Heart left ventricle (tissue), 16 donors: ENCODE measurements at regions not wholly inside any gene's neighbourhood (a gene's known extent, or its start where the extent isn't known, plus 50 kb on each side); places are given as distances from the start of the nearest gene placed in this dataset.
"Not testable (repeated sequence)": the region's sequence is repeated elsewhere in the genome, so short reads cannot be mapped to it uniquely, and the experiment has no call there.

Source experiments
- ATAC-seq, 4 donors: fragments of 200-7000 bp; cut with Tn5 transposase; one replicate each; pipeline ENCODE4 v1.9.1; 2020 to 2022; ENCODE audit warnings: moderate library complexity in 4 of 4, mild to moderate bottlenecking in 3 of 4, moderate number of reproducible peaks in 1 of 4
- DNase-seq, 5 donors: peaks; one replicate each; pipeline ENCODE4 v3.0.0-alpha.2; 2020
- H3K27ac ChIP-seq, 12 donors: fragments of 200-600 bp; sonication (generic) in 4 of 12; one replicate each; pipeline versions ENCODE4 v1.5.0 to v1.8.0; 2016 to 2022; ENCODE audit warnings: mild to moderate bottlenecking in 2 of 12
- H3K27me3 ChIP-seq, 9 donors: fragments of 200-600 bp; sonication (generic) in 2 of 9; one replicate each; pipeline versions ENCODE4 v1.5.1 to v1.8.0; 2016 to 2022; ENCODE audit warnings: mild to moderate bottlenecking in 3 of 9
- H3K36me3 ChIP-seq, 9 donors: fragments of 200-600 bp; sonication (generic) in 2 of 9; one replicate each; pipeline versions ENCODE4 v1.5.0 to v1.8.0; 2018 to 2022; ENCODE audit warnings: mild to moderate bottlenecking in 2 of 9
- H3K4me1 ChIP-seq, 12 donors: fragments of 200-600 bp; sonication (generic) in 4 of 12; one replicate each; pipeline versions ENCODE4 v1.5.0 to v1.8.0; 2016 to 2022; ENCODE audit warnings: mild to moderate bottlenecking in 3 of 12
- H3K4me3 ChIP-seq, 12 donors: fragments of 200-600 bp; sonication (generic) in 4 of 12; one replicate each; pipeline versions ENCODE4 v1.5.0 to v1.8.0; 2017 to 2022; ENCODE audit warnings: mild to moderate bottlenecking in 9 of 12, moderate library complexity in 4 of 12
- H3K9me3 ChIP-seq, 12 donors: fragments of 200-600 bp; sonication (generic) in 4 of 12; one replicate each; pipeline versions ENCODE4 v1.5.0 to v1.8.0; 2016 to 2022; ENCODE audit warnings: mild to moderate bottlenecking in 1 of 12
- POLR2A ChIP-seq, 2 donors: fragments of 450-650 bp; IDR thresholded peaks; one replicate each; pipeline ENCODE4 v1.6.1; 2017; ENCODE audit warnings: antibody characterized with exemption in 2 of 2, mild to moderate bottlenecking in 2 of 2, moderate library complexity in 2 of 2
- WGBS, 4 donors: extraction: QIAGEN DNeasy Blood & Tissue Kit in 2 of 4; methylation state at CpG; one replicate each; pipeline versions ENCODE4 v1.1.5 to v1.1.7; 2013 to 2018; 5-methylcytosine and 5-hydroxymethylcytosine counted together
- intact Hi-C, 10 donors: fragments of 100-400 bp; cut with DNase I; formaldehyde crosslinking; loops; one replicate each; pipeline versions ENCODE4 v1.11.1 to v1.14.2; 2022
- TF ChIP-seq, protein P1 (sequence below), 12 donors: fragments of 200-600 bp; sonication (generic) in 4 of 12; IDR thresholded peaks; one replicate each; pipeline versions ENCODE4 v1.5.0 to v1.8.0; 2018 to 2022; ENCODE audit warnings: antibody characterized with exemption in 12 of 12, mild to moderate bottlenecking in 5 of 12
- donor health status: ischemic (EF 13 %, LVEDD 7.1; RV severe dilation, severe dysfunction).
- donor health status: healthy with polysubstance abuse.
- donor health status: DM: no; HTN: yes; CAD: no.
- donor health status: DM: no; HTN: no; CAD: no.
- donor health status: ischemic (EF 25% LVEDD 6.9; RV normal size, moderate dysfunction).
- donor health status: ischemic (EF 25% LVEDD 5.7; RV mildly dilated, moderate dysfunction).
- donor health status: healthy.
- donor health status: DM: yes; HTN: yes; CAD: no.
- donor health status: ischemic (EF 35%, LVEDD 5.7; RV mildly dilated, moderate dysfunction).
- donor health status: nonischemic (EF 11% LVEDD 7.7; RV severe dilation, severe dysfunction).
- donor health status: DM: yes; HTN: yes; CAD: no.
- donor health status: PGD.
- donor health status: ischemic (EF 29% LVEDD 5.4; RV normal size, mild dysfunction).
- donor health status: nonischemic (EF 23%, LVEDD 6.1; RV moderate dilation, normal function).

DNA sequence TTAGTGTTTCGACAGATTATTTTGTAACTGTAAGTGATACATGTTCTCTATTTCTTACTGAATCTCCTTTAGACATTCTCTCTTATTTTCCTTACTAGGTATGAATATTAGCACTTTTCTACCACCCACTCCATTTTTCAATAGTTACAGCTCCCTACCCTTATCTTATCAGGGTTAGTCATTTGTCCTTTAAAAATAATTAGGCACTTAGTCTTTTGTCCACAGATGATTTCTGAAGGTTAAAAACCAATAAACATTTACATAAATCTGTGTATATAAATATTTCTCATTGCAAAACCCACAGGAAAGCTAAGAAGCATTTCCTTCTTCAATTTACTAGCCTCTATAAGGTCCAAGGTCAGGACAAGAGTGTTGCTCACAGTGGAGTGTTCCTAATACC lies 624.1 kb upstream of the MIR17HG start:
- Histone ChIP-seq H3K4me3 (no peak overlapping the region), H3K27ac (no peak overlapping the region), H3K4me1 (no peaks in the 10 kb centered on the region), H3K9me3 (no peaks in the 10 kb centered on the region), H3K36me3 (no peaks in the 10 kb centered on the region), H3K27me3 (no peaks in the 10 kb centered on the region)
- WGBS, 4 donors = 84 to 94% (median 89%) methylated on average over 1 of the region's 1 CpG
- DNase-seq = no peak
- intact Hi-C loops = no loop called here
- ATAC-seq = no peak
- TF ChIP-seq, protein P1, sequence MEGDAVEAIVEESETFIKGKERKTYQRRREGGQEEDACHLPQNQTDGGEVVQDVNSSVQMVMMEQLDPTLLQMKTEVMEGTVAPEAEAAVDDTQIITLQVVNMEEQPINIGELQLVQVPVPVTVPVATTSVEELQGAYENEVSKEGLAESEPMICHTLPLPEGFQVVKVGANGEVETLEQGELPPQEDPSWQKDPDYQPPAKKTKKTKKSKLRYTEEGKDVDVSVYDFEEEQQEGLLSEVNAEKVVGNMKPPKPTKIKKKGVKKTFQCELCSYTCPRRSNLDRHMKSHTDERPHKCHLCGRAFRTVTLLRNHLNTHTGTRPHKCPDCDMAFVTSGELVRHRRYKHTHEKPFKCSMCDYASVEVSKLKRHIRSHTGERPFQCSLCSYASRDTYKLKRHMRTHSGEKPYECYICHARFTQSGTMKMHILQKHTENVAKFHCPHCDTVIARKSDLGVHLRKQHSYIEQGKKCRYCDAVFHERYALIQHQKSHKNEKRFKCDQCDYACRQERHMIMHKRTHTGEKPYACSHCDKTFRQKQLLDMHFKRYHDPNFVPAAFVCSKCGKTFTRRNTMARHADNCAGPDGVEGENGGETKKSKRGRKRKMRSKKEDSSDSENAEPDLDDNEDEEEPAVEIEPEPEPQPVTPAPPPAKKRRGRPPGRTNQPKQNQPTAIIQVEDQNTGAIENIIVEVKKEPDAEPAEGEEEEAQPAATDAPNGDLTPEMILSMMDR (IDR thresholded peaks at IDR 0.05) = no peak
- no peak for TF ChIP-seq POLR2A (IDR thresholded peaks at IDR 0.05)

DNA sequence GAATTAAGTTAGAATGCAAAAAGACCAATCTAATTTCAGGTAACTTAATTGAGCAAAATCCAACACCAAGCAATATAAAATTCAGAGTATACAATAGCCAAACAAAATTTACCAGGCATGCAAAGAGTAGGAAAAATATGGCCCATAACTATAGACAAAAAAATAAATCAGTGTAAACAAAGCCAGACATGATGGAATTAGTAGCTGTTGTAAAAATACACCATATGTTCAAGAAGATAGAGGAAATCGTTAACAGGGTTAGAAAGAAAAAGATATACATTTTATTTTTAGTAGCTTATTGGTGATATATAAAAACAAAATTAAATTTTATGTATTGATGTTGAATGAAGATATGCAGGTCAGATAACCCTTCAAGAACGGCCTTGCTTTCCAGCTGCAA lies 621.1 kb upstream of the MIR17HG start:
- no peaks in the 10 kb centered on the region for H3K4me1 ChIP-seq
- H3K27ac ChIP-seq = no peak overlapping the region
- no peaks in the 10 kb centered on the region for H3K36me3 ChIP-seq
- 62 to 69% (median 69%) methylated on average over 2 of the region's 2 CpGs for WGBS, 4 donors
- no peak overlapping the region for H3K4me3 ChIP-seq
- no peak for ATAC-seq
- intact Hi-C loops = no loop called here
- H3K9me3 ChIP-seq = no peaks in the 10 kb centered on the region
- no peak for TF ChIP-seq POLR2A (IDR thresholded peaks at IDR 0.05)
- TF ChIP-seq, protein P1 (IDR thresholded peaks at IDR 0.05) = no peak
- no peaks in the 10 kb centered on the region for H3K27me3 ChIP-seq
- DNase-seq = no peak

DNA sequence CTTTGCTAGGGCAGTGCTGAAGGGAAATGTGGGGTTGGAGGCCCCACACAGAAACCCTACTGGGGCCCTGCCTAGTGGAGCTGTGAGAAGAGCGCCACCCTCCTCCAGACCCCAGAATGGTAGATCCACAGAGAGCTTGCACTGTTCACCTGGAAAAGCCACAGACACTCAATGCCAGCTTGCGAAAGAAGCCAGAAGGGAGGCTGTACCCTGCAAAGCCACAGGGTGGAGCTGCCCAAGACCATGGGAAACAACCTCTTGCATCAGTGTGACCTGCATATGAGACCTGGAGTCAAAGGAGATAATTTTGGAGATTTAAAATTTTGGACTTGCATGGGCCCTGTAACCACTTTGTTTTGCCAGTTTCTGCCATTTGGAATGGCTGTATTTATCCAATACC lies 615.4 kb upstream of the MIR17HG start:
- Histone ChIP-seq H3K36me3 (no peaks in the 10 kb centered on the region), H3K27me3 (no peaks in the 10 kb centered on the region), H3K4me3 (no peak overlapping the region), H3K27ac (no peak overlapping the region), H3K4me1 (no peaks in the 10 kb centered on the region), H3K9me3 (peaks cover 0 to 21% (median 6%) of the 10 kb centered on the region in 12 donors)
- ATAC-seq (no peak), DNase-seq (no peak)
- intact Hi-C loops = no loop called here
- 91 to 93% (median 93%) methylated on average over 2 of the region's 2 CpGs for WGBS, 4 donors
- TF ChIP-seq POLR2A (IDR thresholded peaks at IDR 0.05) = no peak

DNA sequence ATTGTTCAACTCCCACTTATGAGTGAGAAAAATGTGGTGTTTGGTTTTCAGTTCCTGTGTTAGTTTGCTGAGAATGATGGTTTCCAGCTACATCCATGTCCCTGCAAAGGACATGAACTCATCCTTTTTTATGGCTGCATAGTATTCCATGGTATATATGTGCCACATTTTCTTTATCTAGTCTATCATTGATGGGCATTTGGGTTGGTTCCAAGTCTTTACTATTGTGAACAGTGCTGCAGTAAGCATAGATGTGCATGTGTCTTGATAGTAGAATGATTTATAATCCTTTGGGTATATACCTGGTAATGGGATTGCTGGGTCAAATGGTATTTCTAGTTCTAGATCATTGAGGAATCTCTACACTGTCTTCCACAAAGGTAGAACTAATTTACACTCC lies 613.0 kb upstream of the MIR17HG start:
- not testable (repeated sequence) for H3K27me3 ChIP-seq, ATAC-seq

DNA sequence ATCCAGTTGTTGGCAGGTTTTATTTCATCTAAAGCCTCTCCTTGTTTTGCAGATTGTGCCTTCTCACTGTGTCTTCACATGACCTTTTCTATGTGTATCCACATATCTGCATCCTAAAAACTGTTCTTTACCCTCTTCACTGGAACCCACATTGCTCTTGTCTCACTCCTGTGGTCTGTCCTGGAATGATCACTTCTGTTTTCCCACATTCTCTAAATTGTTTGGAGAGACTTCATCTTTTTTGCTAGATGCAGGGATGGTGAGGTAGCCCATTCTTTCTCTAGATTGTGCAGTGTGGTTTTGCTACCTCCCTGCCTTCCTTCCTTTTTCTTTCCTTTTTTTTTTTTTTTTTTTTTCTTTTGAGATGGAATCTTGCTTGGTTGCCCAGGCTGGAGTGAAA lies 608.6 kb upstream of the MIR17HG start:
- DNase-seq (no peak), ATAC-seq (no peak)
- H3K27me3 ChIP-seq = no peaks in the 10 kb centered on the region
- H3K36me3 ChIP-seq = no peaks in the 10 kb centered on the region
- intact Hi-C loops = no loop called here
- TF ChIP-seq, protein P1 (IDR thresholded peaks at IDR 0.05) = no peak
- no peak for TF ChIP-seq POLR2A (IDR thresholded peaks at IDR 0.05)
- no peaks in the 10 kb centered on the region for H3K4me1 ChIP-seq
- H3K27ac ChIP-seq = no peak overlapping the region
- H3K4me3 ChIP-seq = no peak overlapping the region
- peaks cover 0 to 34% (median 7%) of the 10 kb centered on the region in 12 donors for H3K9me3 ChIP-seq

More for the DNA sequence above, 613.0 kb upstream of the MIR17HG start:
- DNase-seq, H3K4me1 ChIP-seq, H3K36me3 ChIP-seq, H3K4me3 ChIP-seq, intact Hi-C loops, H3K27ac ChIP-seq: not testable (repeated sequence)
- H3K9me3 ChIP-seq = peaks cover 0 to 34% (median 7%) of the 10 kb centered on the region in 12 donors
